ENCODE measurements at regions not wholly inside any gene's neighbourhood (a gene's known extent, or its start where the extent isn't known, plus 50 kb on each side); places are given as distances from the start of the nearest gene placed in this dataset.

GRCh38 chr2:13001408-13001807 lies 284.7 kb downstream of the TRIB2 start:
- Histone ChIP-seq H3K4me1 (replicated peaks in 1 of 2; ENCODE audit: control insufficient read depth in 2 of 2, insufficient read depth in 2 of 2, low read length in 2 of 2) (no peaks in the 10 kb centered on the region), H4K20me1 (replicated peaks; ENCODE audit: control insufficient read depth, insufficient read depth, low read length) (no peaks in the 10 kb centered on the region), H3K9me1 (ENCODE audit: control insufficient read depth, insufficient read depth, low read length) (no peaks in the 10 kb centered on the region), H3K4me3 (no peak overlapping the region), H2AFZ (ENCODE audit: low read depth, low read length) (no peak overlapping the region), H3K27ac (ENCODE audit: extremely low read depth, low read depth, low read length) (no peak overlapping the region), H3K36me3 (ENCODE audit: control insufficient read depth, insufficient read depth, low read length) (no peaks in the 10 kb centered on the region), H3K9me3 (replicated peaks; ENCODE audit: control insufficient read depth, insufficient read depth, low read depth, low read length) (no peaks in the 10 kb centered on the region), H3K9ac (ENCODE audit: insufficient read depth in 1 of 2, low read depth in 2 of 2, low read length in 2 of 2) (no peak overlapping the region), H3K27me3 (ENCODE audit: control insufficient read depth in 2 of 2, insufficient read depth in 2 of 2, low read length in 2 of 2) (no peaks in the 10 kb centered on the region), H3K4me2 (ENCODE audit: insufficient read depth, low read length) (no peak overlapping the region), H3K79me2 (ENCODE audit: control insufficient read depth, insufficient read depth, low read length) (no peaks in the 10 kb centered on the region)
- ATAC-seq (no peak; the same call in 2 of the 3 replicates), FAIRE-seq (no peak), DNase-seq (ENCODE audit: extremely low read depth in 1 of 4, low spot score in 3 of 4) (no peak)
- no peak for TF ChIP-seq PML (IDR thresholded peaks at IDR 0.05; ENCODE audit: low read length)
- no peak for TF ChIP-seq ZKSCAN1 (IDR thresholded peaks at IDR 0.05; ENCODE audit: low read depth, low read length)
- peak; percentile 41; the same call in 1 of the 2 replicates for TF ChIP-seq SPI1 (IDR thresholded peaks at IDR 0.05; ENCODE audit: borderline replicate concordance, low read depth, low read length)
- no peak for TF ChIP-seq FOXJ2 (tag; IDR thresholded peaks at IDR 0.05)
- TF ChIP-seq ZNF764 (CRISPR knock-in tag; IDR thresholded peaks at IDR 0.05; ENCODE audit: low read depth): no peak
- TF ChIP-seq ZNF324 (CRISPR knock-in tag; IDR thresholded peaks at IDR 0.05): no peak
- no peak for TF ChIP-seq RBM25 (IDR thresholded peaks at IDR 0.05; ENCODE audit: low read depth, low read length, severe bottlenecking)
- TF ChIP-seq HSF4 (CRISPR knock-in tag; IDR thresholded peaks at IDR 0.05; ENCODE audit: borderline replicate concordance): no peak
- no peak for TF ChIP-seq MECOM (CRISPR knock-in tag; IDR thresholded peaks at IDR 0.05)
- CTCF ChIA-PET (ENCODE audit: low intra/inter-chr PET ratio): no interaction called here
- POLR2A ChIA-PET: interaction anchor here (1.0 kb wide), 1 partner anchor 117 kb away, joined by 3 read pairs; no protein-coding TSS in a partner anchor
- in situ Hi-C loops (cut with MboI): loop anchor here (25.0 kb wide), 1 partner anchor 264 kb away; no protein-coding TSS in a partner anchor
- no TSS peak for BruUV-seq (replicated peaks)
- WGBS (ENCODE audit: insufficient coverage, low coverage, missing lambda C conversion rate): 15% methylated on average over 2 of the region's 2 CpGs
- intact Hi-C loops (cut with micrococcal nuclease): loop anchor here (10.0 kb wide), 2 partner anchors 397 to 1047 kb away; no protein-coding TSS in a partner anchor
